8988T (cell line): ENCODE measurements at regions not wholly inside any gene's neighbourhood (a gene's known extent, or its start where the extent isn't known, plus 50 kb on each side); places are given as distances from the start of the nearest gene placed in this dataset.

ENCODE experiments used
- DNase-seq: peaks from one replicate; pipeline ENCODE4 v3.0.0; 2011

GRCh38 chr2:5530011-5530696, 162.0 kb upstream of the SOX11 start:
- DNase-seq = no peak

- no peak for DNase-seq
Observed at GRCh38 chr2:5535301-5535700, 156.9 kb upstream of the SOX11 start.

- DNase-seq = no peak
Observed at GRCh38 chr2:5537180-5537688, 154.9 kb upstream of the SOX11 start.

- DNase-seq = no peak
Observed at GRCh38 chr2:5538313-5538712, 153.9 kb upstream of the SOX11 start.

- no peak for DNase-seq
Observed at GRCh38 chr2:5538772-5539171, 153.4 kb upstream of the SOX11 start.

- DNase-seq = no peak
Observed at GRCh38 chr2:5539282-5540165, 152.7 kb upstream of the SOX11 start.

GRCh38 chr2:5540856-5541255, 151.3 kb upstream of the SOX11 start:
- DNase-seq = no peak

- no peak for DNase-seq
Observed at GRCh38 chr2:5544205-5544786, 147.9 kb upstream of the SOX11 start.

GRCh38 chr2:5546181-5546580, 146.0 kb upstream of the SOX11 start:
- DNase-seq = no peak

- DNase-seq = no peak
Observed at GRCh38 chr2:5548991-5549715, 143.0 kb upstream of the SOX11 start.

- DNase-seq = no peak
Observed at GRCh38 chr2:5549771-5550170, 142.4 kb upstream of the SOX11 start.

- DNase-seq = no peak
Observed at GRCh38 chr2:5555636-5556035, 136.5 kb upstream of the SOX11 start.

GRCh38 chr2:5561006-5561405, 131.2 kb upstream of the SOX11 start:
- no peak for DNase-seq

GRCh38 chr2:5562426-5562825, 129.8 kb upstream of the SOX11 start:
- DNase-seq = no peak

- DNase-seq = no peak
Observed at GRCh38 chr2:5562865-5563264, 129.3 kb upstream of the SOX11 start.

- DNase-seq = no peak
Observed at GRCh38 chr2:5563411-5563810, 128.8 kb upstream of the SOX11 start.

GRCh38 chr2:5569256-5569655, 122.9 kb upstream of the SOX11 start:
- no peak for DNase-seq

GRCh38 chr2:5576015-5576414, 116.2 kb upstream of the SOX11 start:
- DNase-seq = no peak

GRCh38 chr2:5587766-5588165, 104.4 kb upstream of the SOX11 start:
- no peak for DNase-seq

- no peak for DNase-seq
Observed at GRCh38 chr2:5588601-5589000, 103.6 kb upstream of the SOX11 start.

- no peak for DNase-seq
Observed at GRCh38 chr2:5589183-5589582, 103.0 kb upstream of the SOX11 start.

- no peak for DNase-seq
Observed at GRCh38 chr2:5590886-5591285, 101.3 kb upstream of the SOX11 start.

- DNase-seq = no peak
Observed at GRCh38 chr2:5592916-5593315, 99.3 kb upstream of the SOX11 start.
